ENCODE measurements at regions not wholly inside any gene's neighbourhood (a gene's known extent, or its start where the extent isn't known, plus 50 kb on each side); places are given as distances from the start of the nearest gene placed in this dataset.

DNA sequence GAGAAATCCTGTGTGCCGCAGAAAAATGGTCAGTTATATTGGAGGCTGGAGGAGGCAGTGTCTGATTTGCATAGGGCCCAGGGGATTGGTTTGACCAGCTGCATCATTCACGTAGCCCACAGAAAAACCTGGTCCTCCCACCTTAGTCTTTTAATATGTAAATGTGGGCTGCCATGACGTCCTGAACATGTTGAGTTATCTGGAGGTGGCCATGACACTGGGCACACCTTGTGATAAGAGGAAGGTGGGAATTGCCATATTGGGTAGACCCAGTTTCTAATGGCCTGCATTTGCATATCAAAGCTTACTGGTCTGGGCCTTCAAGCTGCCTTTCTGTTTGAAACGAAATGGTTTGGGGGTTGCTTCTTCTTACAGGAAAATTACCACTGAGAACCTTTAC lies 162.2 kb downstream of the AHR start:
- Histone ChIP-seq H3F3A (ENCODE audit: low read length, unreplicated experiment) (no peaks in the 10 kb centered on the region), H3K4me2 (ENCODE audit: low read length) (no peak overlapping the region), H2AFZ (ENCODE audit: low read length) (no peak overlapping the region), H3K79me2 (ENCODE audit: low read length) (no peaks in the 10 kb centered on the region), H3K27me3 (ENCODE audit: low read length) (no peaks in the 10 kb centered on the region), H3K36me3 (ENCODE audit: low read depth, low read length) (no peaks in the 10 kb centered on the region), H3K4me3 (ENCODE audit: low read length) (no peak overlapping the region), H3K9ac (ENCODE audit: low read length) (no peak overlapping the region), H3K9me2 (replicated peaks; ENCODE audit: low read length) (no peaks in the 10 kb centered on the region), H3K9me3 (ENCODE audit: low read length) (no peaks in the 10 kb centered on the region), H4K20me1 (ENCODE audit: low read length) (no peaks in the 10 kb centered on the region), H3K27ac (ENCODE audit: low read length) (no peak overlapping the region), H3K4me1 (ENCODE audit: insufficient read depth, low read length) (no peaks in the 10 kb centered on the region)
- ATAC-seq, result no peak
- no peak for DNase-seq
- no TSS peak for BruUV-seq (replicated peaks)
- intact Hi-C loops (cut with micrococcal nuclease), result no loop called here
- POLR2A ChIA-PET (ENCODE audit: unreplicated experiment), result no interaction called here
- CTCF ChIA-PET, result no interaction called here
- TF ChIP-seq EZH2 (IDR thresholded peaks at IDR 0.05; ENCODE audit: low read length, unreplicated experiment) (no peak), EZH2phosphoT487 (IDR thresholded peaks at IDR 0.05; ENCODE audit: borderline replicate concordance, low read length) (no peak)
- TF ChIP-seq, protein P1, sequence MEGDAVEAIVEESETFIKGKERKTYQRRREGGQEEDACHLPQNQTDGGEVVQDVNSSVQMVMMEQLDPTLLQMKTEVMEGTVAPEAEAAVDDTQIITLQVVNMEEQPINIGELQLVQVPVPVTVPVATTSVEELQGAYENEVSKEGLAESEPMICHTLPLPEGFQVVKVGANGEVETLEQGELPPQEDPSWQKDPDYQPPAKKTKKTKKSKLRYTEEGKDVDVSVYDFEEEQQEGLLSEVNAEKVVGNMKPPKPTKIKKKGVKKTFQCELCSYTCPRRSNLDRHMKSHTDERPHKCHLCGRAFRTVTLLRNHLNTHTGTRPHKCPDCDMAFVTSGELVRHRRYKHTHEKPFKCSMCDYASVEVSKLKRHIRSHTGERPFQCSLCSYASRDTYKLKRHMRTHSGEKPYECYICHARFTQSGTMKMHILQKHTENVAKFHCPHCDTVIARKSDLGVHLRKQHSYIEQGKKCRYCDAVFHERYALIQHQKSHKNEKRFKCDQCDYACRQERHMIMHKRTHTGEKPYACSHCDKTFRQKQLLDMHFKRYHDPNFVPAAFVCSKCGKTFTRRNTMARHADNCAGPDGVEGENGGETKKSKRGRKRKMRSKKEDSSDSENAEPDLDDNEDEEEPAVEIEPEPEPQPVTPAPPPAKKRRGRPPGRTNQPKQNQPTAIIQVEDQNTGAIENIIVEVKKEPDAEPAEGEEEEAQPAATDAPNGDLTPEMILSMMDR (conservative IDR thresholded peaks at IDR 0.05; ENCODE audit: low read depth, low read length), result no peak

DNA sequence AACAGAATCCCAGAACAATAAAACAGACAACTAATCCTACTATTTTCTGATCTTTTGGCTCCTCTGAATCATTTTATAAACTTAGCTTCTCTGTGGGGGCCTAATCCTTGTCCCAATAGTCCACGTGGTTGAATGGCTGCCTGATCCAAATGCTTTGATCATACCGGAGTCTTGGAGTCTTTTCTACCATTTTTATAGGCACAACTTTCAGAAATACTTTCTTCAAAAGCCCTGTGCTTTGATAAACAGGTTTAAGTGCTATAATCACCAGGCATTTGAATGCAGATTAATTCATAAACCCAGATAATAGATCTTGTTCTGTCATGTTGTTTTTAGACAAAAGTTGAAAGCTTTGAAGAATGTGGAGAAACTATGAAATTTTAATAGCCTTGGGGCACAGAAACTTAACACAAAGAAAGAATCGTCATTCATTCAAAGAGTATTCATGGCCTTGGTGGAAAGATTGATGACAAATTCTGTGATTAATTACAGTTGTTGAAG lies 163.7 kb downstream of the AHR start:
- ChIA-PET CTCF (no interaction called here), POLR2A (ENCODE audit: unreplicated experiment) (no interaction called here)
- Histone ChIP-seq H3K27me3 (ENCODE audit: low read length) (no peaks in the 10 kb centered on the region), H3K27ac (ENCODE audit: low read length) (no peak overlapping the region), H3K9ac (ENCODE audit: low read length) (no peak overlapping the region), H3K4me2 (ENCODE audit: low read length) (no peak overlapping the region), H2AFZ (ENCODE audit: low read length) (no peak overlapping the region), H3K4me1 (ENCODE audit: insufficient read depth, low read length) (no peaks in the 10 kb centered on the region), H4K20me1 (ENCODE audit: low read length) (no peaks in the 10 kb centered on the region), H3K4me3 (ENCODE audit: low read length) (no peak overlapping the region), H3K9me2 (replicated peaks; ENCODE audit: low read length) (no peaks in the 10 kb centered on the region), H3K36me3 (ENCODE audit: low read depth, low read length) (no peaks in the 10 kb centered on the region), H3F3A (ENCODE audit: low read length, unreplicated experiment) (no peaks in the 10 kb centered on the region), H3K79me2 (ENCODE audit: low read length) (no peaks in the 10 kb centered on the region), H3K9me3 (ENCODE audit: low read length) (no peaks in the 10 kb centered on the region)
- ATAC-seq (no peak), DNase-seq (no peak)
- TF ChIP-seq EZH2 (IDR thresholded peaks at IDR 0.05; ENCODE audit: low read length, unreplicated experiment), result no peak
- TF ChIP-seq, protein P1 (conservative IDR thresholded peaks at IDR 0.05; ENCODE audit: low read depth, low read length), result no peak
- TF ChIP-seq EZH2phosphoT487 (IDR thresholded peaks at IDR 0.05; ENCODE audit: borderline replicate concordance, low read length), result no peak
- intact Hi-C loops (cut with micrococcal nuclease), result no loop called here
- no TSS peak for BruUV-seq (replicated peaks)

DNA sequence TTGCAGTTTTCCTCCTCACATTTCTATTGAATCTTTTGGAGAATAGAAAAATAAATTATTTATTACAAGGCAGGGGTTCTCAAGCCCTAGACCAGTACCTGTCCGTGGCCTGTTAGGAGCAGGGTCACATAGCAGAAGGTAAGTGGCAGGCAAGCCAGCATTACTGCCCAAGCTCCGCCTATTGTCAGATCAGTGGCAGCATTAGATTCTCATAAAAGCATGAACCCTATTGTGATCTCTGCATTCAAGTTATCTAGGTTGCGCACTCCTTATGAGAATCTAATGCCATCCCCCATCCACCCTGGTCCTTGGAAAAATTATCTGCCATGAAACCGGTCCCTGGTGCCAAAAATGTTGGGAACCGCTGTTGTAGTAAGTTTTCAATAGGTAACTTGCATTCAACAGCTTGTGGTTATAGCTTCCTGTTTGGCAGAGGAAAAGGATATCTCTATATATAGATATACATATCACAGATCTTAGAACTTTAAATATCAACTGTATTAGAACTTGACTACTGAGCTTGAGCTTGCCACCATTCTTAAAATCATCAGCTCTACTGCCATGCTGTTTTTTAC lies 165.1 kb downstream of the AHR start:
- BruUV-seq (replicated peaks), result no TSS peak
- H2AFZ ChIP-seq (ENCODE audit: low read length), result no peak overlapping the region
- H3K4me3 ChIP-seq (ENCODE audit: low read length), result no peak overlapping the region
- CTCF ChIA-PET, result no interaction called here
- intact Hi-C loops (cut with micrococcal nuclease), result no loop called here
- H3K9me2 ChIP-seq (replicated peaks; ENCODE audit: low read length), result no peaks in the 10 kb centered on the region
- no peaks in the 10 kb centered on the region for H3K4me1 ChIP-seq (ENCODE audit: insufficient read depth, low read length)
- no peaks in the 10 kb centered on the region for H3F3A ChIP-seq (ENCODE audit: low read length, unreplicated experiment)
- POLR2A ChIA-PET (ENCODE audit: unreplicated experiment), result interaction anchor here (0.6 kb wide), 1 partner anchor 181 kb away, joined by 3 read pairs; no protein-coding TSS in a partner anchor
- no peak overlapping the region for H3K9ac ChIP-seq (ENCODE audit: low read length)
- TF ChIP-seq, protein P1 (conservative IDR thresholded peaks at IDR 0.05; ENCODE audit: low read depth, low read length), result no peak
- no peak for TF ChIP-seq EZH2phosphoT487 (IDR thresholded peaks at IDR 0.05; ENCODE audit: borderline replicate concordance, low read length)
- TF ChIP-seq EZH2 (IDR thresholded peaks at IDR 0.05; ENCODE audit: low read length, unreplicated experiment), result no peak
- no peaks in the 10 kb centered on the region for H3K36me3 ChIP-seq (ENCODE audit: low read depth, low read length)
- no peaks in the 10 kb centered on the region for H3K79me2 ChIP-seq (ENCODE audit: low read length)
- no peaks in the 10 kb centered on the region for H3K9me3 ChIP-seq (ENCODE audit: low read length)
- DNase-seq (no peak), ATAC-seq (no peak)
- H3K4me2 ChIP-seq (ENCODE audit: low read length), result no peak overlapping the region
- no peaks in the 10 kb centered on the region for H3K27me3 ChIP-seq (ENCODE audit: low read length)
- no peaks in the 10 kb centered on the region for H4K20me1 ChIP-seq (ENCODE audit: low read length)
- H3K27ac ChIP-seq (ENCODE audit: low read length), result no peak overlapping the region

All from PC-3 (cell line).